A204.1 (cell line): ENCODE measurements at regions not wholly inside any gene's neighbourhood (a gene's known extent, or its start where the extent isn't known, plus 50 kb on each side); places are given as distances from the start of the nearest gene placed in this dataset.
"Not testable (repeated sequence)": the region's sequence is repeated elsewhere in the genome, so short reads cannot be mapped to it uniquely, and the experiment has no call there.

ENCODE experiments used
- FAIRE-seq: peaks from 2 replicates; lab custom pipeline; 2012; peaks lifted over from hg19 to GRCh38; lab: Jason Lieb, UNC

DNA sequence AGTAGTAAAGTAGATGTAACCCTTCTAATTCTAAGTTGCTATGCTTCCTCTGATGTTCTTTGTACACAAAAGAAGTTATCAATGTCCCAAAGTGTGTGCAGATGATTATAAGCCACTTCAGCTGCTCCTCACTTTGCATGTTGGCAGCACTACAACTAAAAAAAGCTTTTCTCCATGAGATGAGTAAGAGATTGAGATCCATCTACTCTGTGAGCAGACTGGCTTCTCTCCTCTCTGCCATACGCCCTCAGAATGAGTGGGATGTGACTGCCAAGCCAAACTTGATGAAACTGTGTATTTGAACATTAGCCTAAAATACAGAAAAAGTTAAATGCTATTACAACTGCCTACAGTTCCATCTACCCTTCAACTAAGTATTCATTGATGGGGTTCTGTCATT is 102.9 kb upstream of the ETV1 start:
- FAIRE-seq = no peak

DNA sequence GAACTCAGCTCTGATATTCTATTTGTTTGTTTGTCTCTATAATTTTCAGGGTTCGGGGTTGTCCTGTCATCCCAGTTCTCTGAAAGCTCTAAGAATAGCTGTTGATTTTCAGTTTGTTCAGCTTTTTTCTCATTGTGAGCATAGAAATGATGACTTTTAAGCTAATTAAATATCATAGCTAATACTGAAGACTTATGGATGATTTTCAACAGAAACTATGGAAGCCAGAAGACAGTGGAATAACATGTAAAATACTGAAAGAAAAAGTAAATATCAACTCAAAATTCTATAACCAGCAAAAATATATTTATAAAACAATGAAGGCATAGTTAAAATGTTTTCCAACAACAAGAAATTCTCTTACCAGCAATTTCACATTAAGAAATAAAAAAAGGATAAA is 96.4 kb upstream of the ETV1 start:
- no peak for FAIRE-seq

GRCh38 chr7:14083761-14084160 is 94.3 kb upstream of the ETV1 start:
- FAIRE-seq = no peak

GRCh38 chr7:14073988-14074387 is 84.5 kb upstream of the ETV1 start:
- FAIRE-seq = no peak

- no peak for FAIRE-seq
Measured at GRCh38 chr7:14073543-14073942, 84.1 kb upstream of the ETV1 start.

GRCh38 chr7:14071045-14071444 is 81.6 kb upstream of the ETV1 start:
- FAIRE-seq = no peak

DNA sequence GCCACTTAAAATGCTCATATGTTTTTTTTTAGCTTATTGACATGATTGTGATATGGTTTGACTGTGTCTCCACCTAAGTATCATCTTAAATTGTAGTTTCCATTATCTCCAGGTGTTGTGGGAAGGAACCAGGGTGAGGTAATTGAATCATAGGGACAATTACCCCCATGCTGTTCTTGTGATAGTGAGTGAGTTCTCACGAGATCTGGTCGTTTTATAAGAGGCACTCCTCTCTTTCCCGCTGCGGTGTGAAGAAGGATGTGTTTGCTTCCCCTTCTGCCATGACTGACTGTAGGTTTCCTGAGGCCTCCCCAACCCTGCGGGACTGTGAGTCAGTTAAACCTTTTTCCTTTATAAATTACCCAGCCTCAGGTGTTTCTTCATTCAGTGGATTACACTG is 80.5 kb upstream of the ETV1 start:
- no peak for FAIRE-seq

GRCh38 chr7:14066783-14067182 is 77.3 kb upstream of the ETV1 start:
- FAIRE-seq = not testable (repeated sequence)

DNA sequence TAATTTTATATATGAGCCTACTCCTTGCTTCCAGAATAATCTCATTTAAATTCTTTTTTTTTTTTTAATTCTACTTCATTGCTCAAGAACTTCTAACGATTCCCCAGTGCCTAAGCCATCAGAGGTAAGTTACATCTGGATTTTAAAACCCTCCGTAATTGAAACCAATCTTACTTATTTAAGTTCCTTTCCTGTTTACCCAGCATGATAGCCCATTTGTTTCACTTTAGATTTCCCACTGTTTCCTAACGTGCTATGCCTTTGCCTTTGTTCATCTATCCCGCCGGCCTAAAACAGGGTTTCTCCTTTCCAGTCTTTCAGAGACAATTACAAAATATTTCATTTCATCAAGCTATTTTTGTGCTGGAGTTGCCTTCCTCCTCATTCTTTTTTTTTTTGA is 75.8 kb upstream of the ETV1 start:
- no peak for FAIRE-seq

GRCh38 chr7:14055813-14056212 is 66.3 kb upstream of the ETV1 start:
- FAIRE-seq = no peak

- no peak for FAIRE-seq
Measured at GRCh38 chr7:14054125-14054524, 64.7 kb upstream of the ETV1 start.

DNA sequence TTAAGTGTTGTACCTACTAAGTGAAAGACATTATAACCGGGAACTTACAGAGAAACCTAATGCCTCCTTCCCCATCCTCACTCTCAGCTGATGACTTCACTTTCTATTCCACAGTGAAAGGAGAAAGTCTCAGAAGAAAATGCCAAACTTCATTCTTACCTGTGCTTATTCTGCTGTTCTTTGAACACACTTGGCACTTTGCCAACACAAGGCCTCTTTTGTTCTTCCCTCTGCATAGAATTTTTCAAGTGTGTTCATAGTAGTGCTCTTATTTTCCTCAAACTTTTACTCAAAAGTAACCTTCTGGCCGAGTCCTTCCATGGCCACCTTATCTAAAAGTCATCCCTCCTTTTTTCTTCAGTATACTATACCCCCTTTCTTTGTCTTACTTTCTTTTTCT is 59.4 kb upstream of the ETV1 start:
- no peak for FAIRE-seq

DNA sequence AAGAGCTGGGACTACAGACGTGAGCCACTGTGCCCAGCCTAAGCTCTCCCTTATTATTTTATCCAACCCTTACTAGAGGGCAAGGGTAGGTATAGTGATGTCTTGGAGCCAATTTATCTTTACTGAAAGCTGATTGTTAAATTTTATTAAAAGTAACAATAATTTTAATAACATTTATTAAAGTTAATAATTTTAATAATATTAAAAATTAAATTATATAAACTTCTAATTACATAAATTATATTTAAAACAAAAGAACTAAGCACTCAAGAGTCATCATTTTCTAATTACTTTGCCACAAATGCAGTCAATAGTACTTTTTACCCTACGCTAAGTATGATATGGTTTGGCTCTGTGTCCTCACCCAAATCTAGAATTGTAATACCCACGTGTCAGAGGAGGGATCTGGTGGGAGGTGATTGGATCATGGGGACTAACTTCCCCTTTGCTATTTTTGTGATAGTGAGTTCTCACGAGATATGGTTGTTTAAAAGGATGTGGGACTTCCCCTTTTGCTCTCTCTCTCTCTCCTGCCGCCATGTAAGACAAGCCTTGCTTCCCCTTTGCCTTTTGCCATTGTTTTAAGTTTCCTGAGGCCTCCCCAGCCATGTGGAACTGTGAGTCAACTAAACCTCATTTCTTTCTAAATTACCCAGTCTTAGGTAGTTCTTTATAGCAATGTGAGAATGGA is 58.4 kb upstream of the ETV1 start:
- FAIRE-seq = peak; percentile 71

- FAIRE-seq = no peak
Measured at GRCh38 chr7:14045651-14046050, 56.2 kb upstream of the ETV1 start.

- no peak for FAIRE-seq
Measured at GRCh38 chr7:14040528-14040927, 51.1 kb upstream of the ETV1 start.
